GM23338 (cell line): ENCODE measurements at regions not wholly inside any gene's neighbourhood (a gene's known extent, or its start where the extent isn't known, plus 50 kb on each side); places are given as distances from the start of the nearest gene placed in this dataset.

Experiments
- CREB1 ChIP-seq: fragments of 250-450 bp; sonication (Bioruptor Pico); IDR thresholded peaks from 2 replicates; pipeline ENCODE4 v1.5.0; 2020; ENCODE audit warnings: low read depth, mild to moderate bottlenecking, moderate library complexity
- EZH2 ChIP-seq: fragments of 200-600 bp; sonication (generic); IDR thresholded peaks from one replicate; pipeline ENCODE4 v1.8.0; 2017; ENCODE audit warnings: antibody characterized with exemption, mild to moderate bottlenecking, low read depth; ENCODE audit not compliant: unreplicated experiment
- EZH2phosphoT487 ChIP-seq: fragments of 200-600 bp; sonication (generic); IDR thresholded peaks from one replicate; pipeline ENCODE4 v1.8.1; 2018; ENCODE audit warnings: antibody characterized with exemption; ENCODE audit not compliant: unreplicated experiment
- JUNB ChIP-seq: IDR thresholded peaks from one replicate; pipeline ENCODE4 v1.6.1; 2016; ENCODE audit warnings: antibody characterized with exemption; ENCODE audit not compliant: unreplicated experiment
- NANOG ChIP-seq: IDR thresholded peaks from 2 replicates; pipeline ENCODE4 v1.6.1; 2016; ENCODE audit warnings: antibody characterized with exemption, borderline replicate concordance
- POLR2AphosphoS5 ChIP-seq: IDR thresholded peaks from 2 replicates; pipeline ENCODE4 v1.6.1; 2016; ENCODE audit warnings: antibody characterized with exemption, low read depth
- STAT1 ChIP-seq: IDR thresholded peaks from one replicate; pipeline ENCODE4 v1.6.1; 2016; ENCODE audit warnings: antibody characterized with exemption; ENCODE audit not compliant: unreplicated experiment
- ZNF114 ChIP-seq: fragments of 250-450 bp; sonication (Bioruptor Pico); IDR thresholded peaks from 2 replicates; pipeline ENCODE4 v1.5.0; 2020; ENCODE audit warnings: mild to moderate bottlenecking, moderate library complexity
- TF ChIP-seq, protein P1 (sequence below), 2 experiments: fragments of 200-600 bp in 1 of 2; sonication (generic) in 1 of 2; conservative IDR thresholded peaks; 2 replicates each; pipeline versions ENCODE4 v1.5.1 to v1.6.1; 2016 to 2017; ENCODE audit warnings: antibody characterized with exemption in 2 of 2, low read depth in 2 of 2, mild to moderate bottlenecking in 2 of 2, moderate library complexity in 1 of 2
- TF ChIP-seq, protein P2 (sequence below): IDR thresholded peaks from one replicate; pipeline ENCODE4 v1.6.1; 2018; ENCODE audit warnings: antibody characterized with exemption; ENCODE audit not compliant: unreplicated experiment
- TF ChIP-seq, protein P3 (sequence below): fragments of 250-450 bp; sonication (Bioruptor Pico); IDR thresholded peaks from 2 replicates; pipeline ENCODE4 v1.5.0; 2020; ENCODE audit warnings: mild to moderate bottlenecking, moderate library complexity
- TF ChIP-seq, protein P4 (sequence below): IDR thresholded peaks from 2 replicates; pipeline ENCODE4 v1.6.1; 2016; ENCODE audit warnings: antibody characterized with exemption

DNA sequence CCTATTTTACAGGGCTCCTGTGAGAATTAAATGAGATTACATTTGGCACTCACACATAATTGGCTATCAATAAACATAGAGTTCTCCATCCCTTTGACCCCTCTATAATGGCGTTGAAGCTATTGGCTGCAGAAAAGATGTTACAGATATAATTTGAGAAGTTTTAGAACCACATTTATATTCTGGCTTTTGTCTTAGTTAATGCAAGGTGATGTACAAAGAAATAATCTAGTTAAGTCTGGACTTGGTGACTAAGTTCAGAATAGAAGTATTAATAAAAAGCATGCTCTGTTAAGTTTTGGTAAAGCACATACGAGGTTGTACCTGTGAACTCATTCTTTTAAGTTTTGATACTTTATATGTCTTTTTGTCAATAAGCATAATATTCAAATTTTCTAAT is 187.1 kb upstream of the HMGA2 start:
- TF ChIP-seq, protein P1, sequence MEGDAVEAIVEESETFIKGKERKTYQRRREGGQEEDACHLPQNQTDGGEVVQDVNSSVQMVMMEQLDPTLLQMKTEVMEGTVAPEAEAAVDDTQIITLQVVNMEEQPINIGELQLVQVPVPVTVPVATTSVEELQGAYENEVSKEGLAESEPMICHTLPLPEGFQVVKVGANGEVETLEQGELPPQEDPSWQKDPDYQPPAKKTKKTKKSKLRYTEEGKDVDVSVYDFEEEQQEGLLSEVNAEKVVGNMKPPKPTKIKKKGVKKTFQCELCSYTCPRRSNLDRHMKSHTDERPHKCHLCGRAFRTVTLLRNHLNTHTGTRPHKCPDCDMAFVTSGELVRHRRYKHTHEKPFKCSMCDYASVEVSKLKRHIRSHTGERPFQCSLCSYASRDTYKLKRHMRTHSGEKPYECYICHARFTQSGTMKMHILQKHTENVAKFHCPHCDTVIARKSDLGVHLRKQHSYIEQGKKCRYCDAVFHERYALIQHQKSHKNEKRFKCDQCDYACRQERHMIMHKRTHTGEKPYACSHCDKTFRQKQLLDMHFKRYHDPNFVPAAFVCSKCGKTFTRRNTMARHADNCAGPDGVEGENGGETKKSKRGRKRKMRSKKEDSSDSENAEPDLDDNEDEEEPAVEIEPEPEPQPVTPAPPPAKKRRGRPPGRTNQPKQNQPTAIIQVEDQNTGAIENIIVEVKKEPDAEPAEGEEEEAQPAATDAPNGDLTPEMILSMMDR (conservative IDR thresholded peaks at IDR 0.05; ENCODE audit: low read depth in 2 of 2), result no peak
- TF ChIP-seq NANOG, result no peak
- TF ChIP-seq POLR2AphosphoS5, result no peak
- no peak for TF ChIP-seq EZH2
- TF ChIP-seq EZH2phosphoT487, result no peak
- TF ChIP-seq JUNB, result no peak
- TF ChIP-seq CREB1 (CRISPR knock-in tag), result no peak
- TF ChIP-seq, protein P2, sequence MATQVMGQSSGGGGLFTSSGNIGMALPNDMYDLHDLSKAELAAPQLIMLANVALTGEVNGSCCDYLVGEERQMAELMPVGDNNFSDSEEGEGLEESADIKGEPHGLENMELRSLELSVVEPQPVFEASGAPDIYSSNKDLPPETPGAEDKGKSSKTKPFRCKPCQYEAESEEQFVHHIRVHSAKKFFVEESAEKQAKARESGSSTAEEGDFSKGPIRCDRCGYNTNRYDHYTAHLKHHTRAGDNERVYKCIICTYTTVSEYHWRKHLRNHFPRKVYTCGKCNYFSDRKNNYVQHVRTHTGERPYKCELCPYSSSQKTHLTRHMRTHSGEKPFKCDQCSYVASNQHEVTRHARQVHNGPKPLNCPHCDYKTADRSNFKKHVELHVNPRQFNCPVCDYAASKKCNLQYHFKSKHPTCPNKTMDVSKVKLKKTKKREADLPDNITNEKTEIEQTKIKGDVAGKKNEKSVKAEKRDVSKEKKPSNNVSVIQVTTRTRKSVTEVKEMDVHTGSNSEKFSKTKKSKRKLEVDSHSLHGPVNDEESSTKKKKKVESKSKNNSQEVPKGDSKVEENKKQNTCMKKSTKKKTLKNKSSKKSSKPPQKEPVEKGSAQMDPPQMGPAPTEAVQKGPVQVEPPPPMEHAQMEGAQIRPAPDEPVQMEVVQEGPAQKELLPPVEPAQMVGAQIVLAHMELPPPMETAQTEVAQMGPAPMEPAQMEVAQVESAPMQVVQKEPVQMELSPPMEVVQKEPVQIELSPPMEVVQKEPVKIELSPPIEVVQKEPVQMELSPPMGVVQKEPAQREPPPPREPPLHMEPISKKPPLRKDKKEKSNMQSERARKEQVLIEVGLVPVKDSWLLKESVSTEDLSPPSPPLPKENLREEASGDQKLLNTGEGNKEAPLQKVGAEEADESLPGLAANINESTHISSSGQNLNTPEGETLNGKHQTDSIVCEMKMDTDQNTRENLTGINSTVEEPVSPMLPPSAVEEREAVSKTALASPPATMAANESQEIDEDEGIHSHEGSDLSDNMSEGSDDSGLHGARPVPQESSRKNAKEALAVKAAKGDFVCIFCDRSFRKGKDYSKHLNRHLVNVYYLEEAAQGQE, result no peak
- TF ChIP-seq, protein P3, sequence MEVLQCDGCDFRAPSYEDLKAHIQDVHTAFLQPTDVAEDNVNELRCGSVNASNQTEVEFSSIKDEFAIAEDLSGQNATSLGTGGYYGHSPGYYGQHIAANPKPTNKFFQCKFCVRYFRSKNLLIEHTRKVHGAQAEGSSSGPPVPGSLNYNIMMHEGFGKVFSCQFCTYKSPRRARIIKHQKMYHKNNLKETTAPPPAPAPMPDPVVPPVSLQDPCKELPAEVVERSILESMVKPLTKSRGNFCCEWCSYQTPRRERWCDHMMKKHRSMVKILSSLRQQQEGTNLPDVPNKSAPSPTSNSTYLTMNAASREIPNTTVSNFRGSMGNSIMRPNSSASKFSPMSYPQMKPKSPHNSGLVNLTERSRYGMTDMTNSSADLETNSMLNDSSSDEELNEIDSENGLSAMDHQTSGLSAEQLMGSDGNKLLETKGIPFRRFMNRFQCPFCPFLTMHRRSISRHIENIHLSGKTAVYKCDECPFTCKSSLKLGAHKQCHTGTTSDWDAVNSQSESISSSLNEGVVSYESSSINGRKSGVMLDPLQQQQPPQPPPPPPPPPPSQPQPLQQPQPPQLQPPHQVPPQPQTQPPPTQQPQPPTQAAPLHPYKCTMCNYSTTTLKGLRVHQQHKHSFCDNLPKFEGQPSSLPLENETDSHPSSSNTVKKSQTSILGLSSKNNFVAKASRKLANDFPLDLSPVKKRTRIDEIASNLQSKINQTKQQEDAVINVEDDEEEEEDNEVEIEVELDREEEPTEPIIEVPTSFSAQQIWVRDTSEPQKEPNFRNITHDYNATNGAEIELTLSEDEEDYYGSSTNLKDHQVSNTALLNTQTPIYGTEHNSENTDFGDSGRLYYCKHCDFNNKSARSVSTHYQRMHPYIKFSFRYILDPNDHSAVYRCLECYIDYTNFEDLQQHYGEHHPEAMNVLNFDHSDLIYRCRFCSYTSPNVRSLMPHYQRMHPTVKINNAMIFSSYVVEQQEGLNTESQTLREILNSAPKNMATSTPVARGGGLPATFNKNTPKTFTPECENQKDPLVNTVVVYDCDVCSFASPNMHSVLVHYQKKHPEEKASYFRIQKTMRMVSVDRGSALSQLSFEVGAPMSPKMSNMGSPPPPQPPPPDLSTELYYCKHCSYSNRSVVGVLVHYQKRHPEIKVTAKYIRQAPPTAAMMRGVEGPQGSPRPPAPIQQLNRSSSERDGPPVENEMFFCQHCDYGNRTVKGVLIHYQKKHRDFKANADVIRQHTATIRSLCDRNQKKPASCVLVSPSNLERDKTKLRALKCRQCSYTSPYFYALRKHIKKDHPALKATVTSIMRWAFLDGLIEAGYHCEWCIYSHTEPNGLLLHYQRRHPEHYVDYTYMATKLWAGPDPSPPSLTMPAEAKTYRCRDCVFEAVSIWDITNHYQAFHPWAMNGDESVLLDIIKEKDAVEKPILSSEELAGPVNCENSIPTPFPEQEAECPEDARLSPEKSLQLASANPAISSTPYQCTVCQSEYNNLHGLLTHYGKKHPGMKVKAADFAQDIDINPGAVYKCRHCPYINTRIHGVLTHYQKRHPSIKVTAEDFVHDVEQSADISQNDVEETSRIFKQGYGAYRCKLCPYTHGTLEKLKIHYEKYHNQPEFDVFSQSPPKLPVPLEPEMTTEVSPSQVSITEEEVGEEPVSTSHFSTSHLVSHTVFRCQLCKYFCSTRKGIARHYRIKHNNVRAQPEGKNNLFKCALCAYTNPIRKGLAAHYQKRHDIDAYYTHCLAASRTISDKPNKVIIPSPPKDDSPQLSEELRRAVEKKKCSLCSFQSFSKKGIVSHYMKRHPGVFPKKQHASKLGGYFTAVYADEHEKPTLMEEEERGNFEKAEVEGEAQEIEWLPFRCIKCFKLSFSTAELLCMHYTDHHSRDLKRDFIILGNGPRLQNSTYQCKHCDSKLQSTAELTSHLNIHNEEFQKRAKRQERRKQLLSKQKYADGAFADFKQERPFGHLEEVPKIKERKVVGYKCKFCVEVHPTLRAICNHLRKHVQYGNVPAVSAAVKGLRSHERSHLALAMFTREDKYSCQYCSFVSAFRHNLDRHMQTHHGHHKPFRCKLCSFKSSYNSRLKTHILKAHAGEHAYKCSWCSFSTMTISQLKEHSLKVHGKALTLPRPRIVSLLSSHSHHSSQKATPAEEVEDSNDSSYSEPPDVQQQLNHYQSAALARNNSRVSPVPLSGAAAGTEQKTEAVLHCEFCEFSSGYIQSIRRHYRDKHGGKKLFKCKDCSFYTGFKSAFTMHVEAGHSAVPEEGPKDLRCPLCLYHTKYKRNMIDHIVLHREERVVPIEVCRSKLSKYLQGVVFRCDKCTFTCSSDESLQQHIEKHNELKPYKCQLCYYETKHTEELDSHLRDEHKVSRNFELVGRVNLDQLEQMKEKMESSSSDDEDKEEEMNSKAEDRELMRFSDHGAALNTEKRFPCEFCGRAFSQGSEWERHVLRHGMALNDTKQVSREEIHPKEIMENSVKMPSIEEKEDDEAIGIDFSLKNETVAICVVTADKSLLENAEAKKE (CRISPR knock-in tag), result no peak
- no peak for TF ChIP-seq ZNF114 (CRISPR knock-in tag)
- TF ChIP-seq STAT1, result no peak
- TF ChIP-seq, protein P4, sequence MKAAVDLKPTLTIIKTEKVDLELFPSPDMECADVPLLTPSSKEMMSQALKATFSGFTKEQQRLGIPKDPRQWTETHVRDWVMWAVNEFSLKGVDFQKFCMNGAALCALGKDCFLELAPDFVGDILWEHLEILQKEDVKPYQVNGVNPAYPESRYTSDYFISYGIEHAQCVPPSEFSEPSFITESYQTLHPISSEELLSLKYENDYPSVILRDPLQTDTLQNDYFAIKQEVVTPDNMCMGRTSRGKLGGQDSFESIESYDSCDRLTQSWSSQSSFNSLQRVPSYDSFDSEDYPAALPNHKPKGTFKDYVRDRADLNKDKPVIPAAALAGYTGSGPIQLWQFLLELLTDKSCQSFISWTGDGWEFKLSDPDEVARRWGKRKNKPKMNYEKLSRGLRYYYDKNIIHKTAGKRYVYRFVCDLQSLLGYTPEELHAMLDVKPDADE, result no peak
